Activated CD8-positive, alpha-beta memory T cell treated with anti-CD3 and anti-CD28 coated beads, Interleukin-2, amount 10 ng/mL, durations not matched to agents 7 days and 5 days (primary cell): ENCODE measurements at regions not wholly inside any gene's neighbourhood (a gene's known extent, or its start where the extent isn't known, plus 50 kb on each side); places are given as distances from the start of the nearest gene placed in this dataset.

Experiments
- ATAC-seq: fragments of 150-1000 bp; cut with Tn5 transposase; one replicate; pipeline ENCODE4 v1.10.0; 2021; ENCODE audit warnings: moderate library complexity
- CTCF ChIA-PET: fragments of 350-600 bp; sonication (Branson Sonifier 250); formaldehyde crosslinking; loops from one replicate; lab custom pipeline; 2021; ENCODE audit warnings: antibody characterized with exemption; lab: Charles Lee
- DNase-seq: peaks from one replicate; pipeline ENCODE4 v3.0.0-alpha.2; 2020
- H3K27ac Mint-ChIP-seq: one replicate; pipeline ENCODE4 v1.8.0; 2021; ENCODE audit warnings: mild to moderate bottlenecking, mixed read lengths
- H3K27me3 Mint-ChIP-seq: one replicate; pipeline ENCODE4 v1.8.0; 2021; ENCODE audit warnings: mixed read lengths
- H3K36me3 Mint-ChIP-seq: one replicate; pipeline ENCODE4 v1.8.0; 2021; ENCODE audit warnings: mild to moderate bottlenecking, mixed read lengths
- H3K4me1 Mint-ChIP-seq: one replicate; pipeline ENCODE4 v1.8.0; 2021; ENCODE audit warnings: mixed read lengths
- H3K4me3 Mint-ChIP-seq: one replicate; pipeline ENCODE4 v1.8.0; 2021; ENCODE audit warnings: mild to moderate bottlenecking, moderate library complexity, mixed read lengths
- H3K9me3 Mint-ChIP-seq: one replicate; pipeline ENCODE4 v1.8.0; 2022; ENCODE audit warnings: low read depth, mixed read lengths

- ATAC-seq: no peak
- no peak overlapping the region for H3K27ac Mint-ChIP-seq
- no peaks in the 10 kb centered on the region for H3K36me3 Mint-ChIP-seq
- CTCF ChIA-PET: no interaction called here
- no peaks in the 10 kb centered on the region for H3K4me1 Mint-ChIP-seq
- no peaks in the 10 kb centered on the region for H3K9me3 Mint-ChIP-seq
- H3K27me3 Mint-ChIP-seq: peaks cover 7% of the 10 kb centered on the region
- DNase-seq: no peak
- no peak overlapping the region for H3K4me3 Mint-ChIP-seq
Observed at GRCh38 chr2:235334179-235334578, 159.7 kb upstream of the AGAP1 start.

DNA sequence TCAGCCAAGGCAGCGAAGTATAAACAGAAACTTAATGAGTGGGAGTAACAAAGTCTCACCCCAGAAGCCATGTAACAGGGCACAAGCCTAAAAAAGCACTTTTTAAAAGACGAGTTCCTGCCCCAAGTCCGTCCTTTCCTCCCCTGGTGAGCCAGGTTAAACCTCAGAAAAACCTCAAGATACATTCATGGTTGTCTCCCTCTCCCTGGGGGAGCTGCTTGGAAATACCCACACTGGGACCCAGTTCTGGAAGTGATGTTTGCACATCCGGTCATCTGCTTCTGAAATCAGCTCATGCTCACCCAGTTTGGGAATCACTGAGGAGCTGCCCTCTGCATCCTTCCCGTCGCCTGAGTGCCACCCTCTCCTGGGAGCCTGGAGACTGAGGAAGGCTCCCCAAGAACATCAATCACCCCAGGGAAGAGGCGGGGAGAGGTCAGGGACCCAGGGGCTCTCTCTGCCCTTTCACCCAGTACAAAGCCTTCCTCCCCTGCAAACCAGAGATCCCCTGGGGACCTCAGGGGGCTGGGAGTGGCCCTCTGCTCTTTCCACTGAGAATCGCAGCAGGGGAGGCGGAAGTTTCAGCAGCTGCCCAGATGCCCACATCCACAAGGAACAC, 150.6 kb upstream of the AGAP1 start:
- H3K36me3 Mint-ChIP-seq: no peaks in the 10 kb centered on the region
- no peak overlapping the region for H3K4me3 Mint-ChIP-seq
- ATAC-seq: no peak
- no peak for DNase-seq
- CTCF ChIA-PET: no interaction called here
- H3K9me3 Mint-ChIP-seq: no peaks in the 10 kb centered on the region
- H3K27ac Mint-ChIP-seq: no peak overlapping the region
- H3K27me3 Mint-ChIP-seq: peaks cover 3% of the 10 kb centered on the region
- H3K4me1 Mint-ChIP-seq: no peaks in the 10 kb centered on the region

- H3K27me3 Mint-ChIP-seq: no peaks in the 10 kb centered on the region
- no peaks in the 10 kb centered on the region for H3K9me3 Mint-ChIP-seq
- no peaks in the 10 kb centered on the region for H3K4me1 Mint-ChIP-seq
- H3K27ac Mint-ChIP-seq: no peak overlapping the region
- no peak overlapping the region for H3K4me3 Mint-ChIP-seq
- DNase-seq: no peak
- no peaks in the 10 kb centered on the region for H3K36me3 Mint-ChIP-seq
- CTCF ChIA-PET: no interaction called here
- no peak for ATAC-seq
Observed at GRCh38 chr2:235343869-235344268, 150.0 kb upstream of the AGAP1 start.

DNA sequence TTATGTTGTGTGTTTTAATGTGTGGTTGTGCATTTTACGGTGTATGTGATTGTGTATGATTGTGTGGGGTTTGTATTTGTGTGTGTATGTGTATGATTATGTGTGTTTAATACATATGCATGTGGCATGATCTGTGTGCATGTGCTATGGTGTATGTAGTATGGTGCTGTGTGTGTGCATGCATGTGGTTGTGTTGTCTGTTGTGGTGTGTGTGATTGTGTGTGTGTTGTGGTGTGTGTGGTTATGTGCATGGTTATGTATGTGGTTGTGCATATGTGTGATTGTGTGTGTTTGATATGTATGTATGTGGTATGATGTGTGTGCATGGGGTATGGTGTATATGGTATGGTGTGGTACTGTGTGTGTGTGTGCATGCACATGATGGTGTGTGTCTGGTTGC, 148.1 kb upstream of the AGAP1 start:
- H3K4me1 Mint-ChIP-seq: no peaks in the 10 kb centered on the region
- H3K36me3 Mint-ChIP-seq: no peaks in the 10 kb centered on the region
- CTCF ChIA-PET: no interaction called here
- H3K27me3 Mint-ChIP-seq: no peaks in the 10 kb centered on the region
- H3K4me3 Mint-ChIP-seq: no peak overlapping the region
- DNase-seq (no peak), ATAC-seq (no peak)
- H3K9me3 Mint-ChIP-seq: no peaks in the 10 kb centered on the region
- H3K27ac Mint-ChIP-seq: no peak overlapping the region

DNA sequence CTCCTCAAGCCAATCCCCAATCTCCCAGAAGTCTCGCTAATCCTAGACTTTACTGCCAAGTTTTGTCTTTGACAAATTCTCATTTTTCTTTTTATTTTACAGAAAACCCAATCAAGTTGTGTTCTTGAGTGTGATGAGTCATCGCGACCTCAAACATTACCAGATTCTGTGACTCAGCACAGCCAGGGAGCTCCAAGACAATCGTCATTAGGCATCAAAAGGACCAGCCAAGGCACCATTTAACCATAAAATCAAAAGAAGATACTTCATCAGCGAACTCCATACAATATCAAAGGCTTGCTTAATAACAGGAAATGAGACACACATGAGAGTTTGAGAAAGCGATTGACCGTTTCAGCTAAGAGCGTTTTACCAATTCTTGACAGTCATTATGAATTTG, 146.2 kb upstream of the AGAP1 start:
- no peaks in the 10 kb centered on the region for H3K4me1 Mint-ChIP-seq
- DNase-seq (no peak), ATAC-seq (no peak)
- H3K36me3 Mint-ChIP-seq: no peaks in the 10 kb centered on the region
- no peaks in the 10 kb centered on the region for H3K9me3 Mint-ChIP-seq
- no peak overlapping the region for H3K4me3 Mint-ChIP-seq
- CTCF ChIA-PET: interaction anchor here (1.3 kb wide), 1 partner anchor 10 kb away, joined by 3 read pairs; no protein-coding TSS in a partner anchor
- no peaks in the 10 kb centered on the region for H3K27me3 Mint-ChIP-seq
- H3K27ac Mint-ChIP-seq: no peak overlapping the region

- H3K27me3 Mint-ChIP-seq: no peaks in the 10 kb centered on the region
- no peak overlapping the region for H3K4me3 Mint-ChIP-seq
- H3K27ac Mint-ChIP-seq: no peak overlapping the region
- H3K9me3 Mint-ChIP-seq: no peaks in the 10 kb centered on the region
- DNase-seq (no peak), ATAC-seq (no peak)
- H3K36me3 Mint-ChIP-seq: no peaks in the 10 kb centered on the region
- CTCF ChIA-PET: interaction anchor here (1.3 kb wide), 1 partner anchor 11 kb away, joined by 3 read pairs; no protein-coding TSS in a partner anchor
- no peaks in the 10 kb centered on the region for H3K4me1 Mint-ChIP-seq
Observed at GRCh38 chr2:235348329-235348728, 145.5 kb upstream of the AGAP1 start.

GRCh38 chr2:235350234-235350633, 143.6 kb upstream of the AGAP1 start:
- CTCF ChIA-PET: no interaction called here
- no peak overlapping the region for H3K27ac Mint-ChIP-seq
- no peaks in the 10 kb centered on the region for H3K36me3 Mint-ChIP-seq
- DNase-seq (no peak), ATAC-seq (no peak)
- H3K9me3 Mint-ChIP-seq: no peaks in the 10 kb centered on the region
- no peaks in the 10 kb centered on the region for H3K27me3 Mint-ChIP-seq
- no peak overlapping the region for H3K4me3 Mint-ChIP-seq
- H3K4me1 Mint-ChIP-seq: no peaks in the 10 kb centered on the region

GRCh38 chr2:235352541-235352940, 141.3 kb upstream of the AGAP1 start:
- CTCF ChIA-PET: no interaction called here
- no peaks in the 10 kb centered on the region for H3K27me3 Mint-ChIP-seq
- H3K36me3 Mint-ChIP-seq: no peaks in the 10 kb centered on the region
- no peaks in the 10 kb centered on the region for H3K4me1 Mint-ChIP-seq
- H3K9me3 Mint-ChIP-seq: no peaks in the 10 kb centered on the region
- DNase-seq (no peak), ATAC-seq (no peak)
- H3K4me3 Mint-ChIP-seq: no peak overlapping the region
- H3K27ac Mint-ChIP-seq: no peak overlapping the region

GRCh38 chr2:235357881-235358280, 136.0 kb upstream of the AGAP1 start:
- H3K4me3 Mint-ChIP-seq: no peak overlapping the region
- no peaks in the 10 kb centered on the region for H3K4me1 Mint-ChIP-seq
- CTCF ChIA-PET: no interaction called here
- ATAC-seq: no peak
- no peak overlapping the region for H3K27ac Mint-ChIP-seq
- DNase-seq: no peak
- H3K36me3 Mint-ChIP-seq: no peaks in the 10 kb centered on the region
- H3K9me3 Mint-ChIP-seq: no peaks in the 10 kb centered on the region
- H3K27me3 Mint-ChIP-seq: no peaks in the 10 kb centered on the region

GRCh38 chr2:235358981-235359471, 134.8 kb upstream of the AGAP1 start:
- Mint-ChIP-seq H3K27me3 (no peaks in the 10 kb centered on the region), H3K9me3 (no peaks in the 10 kb centered on the region), H3K36me3 (no peaks in the 10 kb centered on the region), H3K4me1 (no peaks in the 10 kb centered on the region), H3K27ac (no peak overlapping the region), H3K4me3 (no peak overlapping the region)
- CTCF ChIA-PET: no interaction called here
- no peak for DNase-seq
- ATAC-seq: no peak

GRCh38 chr2:235360446-235360845, 133.4 kb upstream of the AGAP1 start:
- H3K9me3 Mint-ChIP-seq: no peaks in the 10 kb centered on the region
- ATAC-seq (no peak), DNase-seq (no peak)
- H3K4me3 Mint-ChIP-seq: no peak overlapping the region
- CTCF ChIA-PET: no interaction called here
- H3K27me3 Mint-ChIP-seq: no peaks in the 10 kb centered on the region
- H3K4me1 Mint-ChIP-seq: no peaks in the 10 kb centered on the region
- no peak overlapping the region for H3K27ac Mint-ChIP-seq
- H3K36me3 Mint-ChIP-seq: no peaks in the 10 kb centered on the region

- ATAC-seq: no peak
- H3K4me1 Mint-ChIP-seq: no peaks in the 10 kb centered on the region
- no peak for DNase-seq
- CTCF ChIA-PET: no interaction called here
- H3K9me3 Mint-ChIP-seq: no peaks in the 10 kb centered on the region
- no peaks in the 10 kb centered on the region for H3K36me3 Mint-ChIP-seq
- H3K4me3 Mint-ChIP-seq: no peak overlapping the region
- H3K27me3 Mint-ChIP-seq: no peaks in the 10 kb centered on the region
- H3K27ac Mint-ChIP-seq: no peak overlapping the region
Observed at GRCh38 chr2:235365743-235366142, 128.1 kb upstream of the AGAP1 start.

- H3K27ac Mint-ChIP-seq: no peak overlapping the region
- DNase-seq: no peak
- no peak overlapping the region for H3K4me3 Mint-ChIP-seq
- CTCF ChIA-PET: no interaction called here
- H3K36me3 Mint-ChIP-seq: no peaks in the 10 kb centered on the region
- no peak for ATAC-seq
- H3K4me1 Mint-ChIP-seq: no peaks in the 10 kb centered on the region
- no peaks in the 10 kb centered on the region for H3K9me3 Mint-ChIP-seq
- no peaks in the 10 kb centered on the region for H3K27me3 Mint-ChIP-seq
Observed at GRCh38 chr2:235366390-235366789, 127.5 kb upstream of the AGAP1 start.

GRCh38 chr2:235366807-235367206, 127.0 kb upstream of the AGAP1 start:
- Mint-ChIP-seq H3K36me3 (no peaks in the 10 kb centered on the region), H3K27ac (no peak overlapping the region), H3K27me3 (no peaks in the 10 kb centered on the region), H3K4me1 (no peaks in the 10 kb centered on the region), H3K9me3 (no peaks in the 10 kb centered on the region), H3K4me3 (no peak overlapping the region)
- CTCF ChIA-PET: no interaction called here
- DNase-seq (no peak), ATAC-seq (no peak)

DNA sequence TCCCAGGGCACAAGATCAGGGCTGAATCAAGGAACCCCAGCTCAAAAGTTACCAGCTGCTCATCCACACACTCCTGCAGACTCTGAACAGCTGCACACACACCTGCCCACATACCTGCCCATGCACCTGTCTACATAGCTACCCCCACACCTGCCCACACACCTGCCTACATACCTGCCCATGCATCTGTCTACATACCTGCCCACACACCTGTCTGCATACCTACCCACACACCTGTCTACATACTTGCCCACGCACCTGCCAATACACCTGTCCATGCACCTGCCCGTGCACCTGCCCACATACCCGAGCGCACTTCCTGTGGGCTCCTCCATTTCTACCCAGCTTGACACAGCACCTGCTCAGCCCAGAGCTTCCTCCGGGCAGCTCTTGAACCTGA, 122.8 kb upstream of the AGAP1 start:
- Mint-ChIP-seq H3K9me3 (no peaks in the 10 kb centered on the region), H3K36me3 (no peaks in the 10 kb centered on the region), H3K4me3 (no peak overlapping the region), H3K27me3 (peaks cover 2% of the 10 kb centered on the region), H3K4me1 (no peaks in the 10 kb centered on the region), H3K27ac (no peak overlapping the region)
- DNase-seq (no peak), ATAC-seq (no peak)
- CTCF ChIA-PET: no interaction called here
